NCI-H128 (cell line): ENCODE measurements at regions not wholly inside any gene's neighbourhood (a gene's known extent, or its start where the extent isn't known, plus 50 kb on each side); places are given as distances from the start of the nearest gene placed in this dataset.
"Not testable (repeated sequence)": the region's sequence is repeated elsewhere in the genome, so short reads cannot be mapped to it uniquely, and the experiment has no call there.

Experiments
- DNase-seq: peaks from one replicate; lab custom pipeline; 2025; ENCODE audit not compliant: unreplicated experiment; lab: John Stamatoyannopoulos, UW

GRCh38 chr20:53801609-53802370 is 208.2 kb upstream of the ZNF217 start:
- DNase-seq: no peak

GRCh38 chr20:53800883-53801604 is 207.4 kb upstream of the ZNF217 start:
- DNase-seq: no peak

GRCh38 chr20:53800418-53800817 is 206.8 kb upstream of the ZNF217 start:
- DNase-seq: no peak

GRCh38 chr20:53797085-53797484 is 203.4 kb upstream of the ZNF217 start:
- DNase-seq: no peak

GRCh38 chr20:53795170-53795569 is 201.5 kb upstream of the ZNF217 start:
- no peak for DNase-seq

- DNase-seq: no peak
Measured at GRCh38 chr20:53794529-53795115, 201.0 kb upstream of the ZNF217 start.

- DNase-seq: no peak
Measured at GRCh38 chr20:53793783-53794383, 200.2 kb upstream of the ZNF217 start.

GRCh38 chr20:53792946-53793536 is 199.4 kb upstream of the ZNF217 start:
- DNase-seq: no peak

- no peak for DNase-seq
Measured at GRCh38 chr20:53789989-53790675, 196.5 kb upstream of the ZNF217 start.

- DNase-seq: no peak
Measured at GRCh38 chr20:53788253-53789022, 194.8 kb upstream of the ZNF217 start.

GRCh38 chr20:53787491-53787931 is 193.9 kb upstream of the ZNF217 start:
- not testable (repeated sequence) for DNase-seq

- no peak for DNase-seq
Measured at GRCh38 chr20:53786445-53787267, 193.0 kb upstream of the ZNF217 start.

- no peak for DNase-seq
Measured at GRCh38 chr20:53786071-53786444, 192.4 kb upstream of the ZNF217 start.

- no peak for DNase-seq
Measured at GRCh38 chr20:53785320-53785719, 191.7 kb upstream of the ZNF217 start.

GRCh38 chr20:53783768-53784167 is 190.1 kb upstream of the ZNF217 start:
- no peak for DNase-seq

- no peak for DNase-seq
Measured at GRCh38 chr20:53782612-53783246, 189.1 kb upstream of the ZNF217 start.

- DNase-seq: no peak
Measured at GRCh38 chr20:53779822-53780221, 186.2 kb upstream of the ZNF217 start.

- DNase-seq: no peak
Measured at GRCh38 chr20:53778736-53779135, 185.1 kb upstream of the ZNF217 start.
